HG03139 (cell line): ENCODE measurements at regions not wholly inside any gene's neighbourhood (a gene's known extent, or its start where the extent isn't known, plus 50 kb on each side); places are given as distances from the start of the nearest gene placed in this dataset.
"Not testable (repeated sequence)": the region's sequence is repeated elsewhere in the genome, so short reads cannot be mapped to it uniquely, and the experiment has no call there.

Experiments used
- ATAC-seq: cut with Tn5 transposase; IDR thresholded peaks from one replicate; pipeline ENCODE4 v1.9.1; 2021; ENCODE audit not compliant: unreplicated experiment

DNA sequence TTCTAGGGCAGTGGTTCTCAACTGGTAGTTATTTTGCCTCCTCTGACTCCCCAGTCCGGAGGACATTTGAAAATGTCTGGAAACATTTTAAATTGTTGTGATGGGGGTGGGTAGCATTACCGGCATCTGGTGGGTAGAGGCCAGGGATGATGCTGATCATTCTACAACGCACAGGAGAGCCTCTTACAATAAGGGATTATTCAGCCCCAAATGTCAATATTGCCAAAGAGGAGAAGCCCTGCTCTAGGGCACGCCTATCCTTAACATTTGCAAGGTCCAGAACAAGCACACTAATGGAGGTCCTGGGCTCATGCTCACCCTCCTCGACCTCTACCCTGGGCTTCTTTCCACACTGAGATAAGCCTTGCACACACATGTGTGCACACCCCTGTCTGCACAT, 106.4 kb downstream of the MINAR1 start:
- ATAC-seq, result no peak

GRCh38 chr15:79539401-79539800, 107.3 kb downstream of the MINAR1 start:
- no peak for ATAC-seq

DNA sequence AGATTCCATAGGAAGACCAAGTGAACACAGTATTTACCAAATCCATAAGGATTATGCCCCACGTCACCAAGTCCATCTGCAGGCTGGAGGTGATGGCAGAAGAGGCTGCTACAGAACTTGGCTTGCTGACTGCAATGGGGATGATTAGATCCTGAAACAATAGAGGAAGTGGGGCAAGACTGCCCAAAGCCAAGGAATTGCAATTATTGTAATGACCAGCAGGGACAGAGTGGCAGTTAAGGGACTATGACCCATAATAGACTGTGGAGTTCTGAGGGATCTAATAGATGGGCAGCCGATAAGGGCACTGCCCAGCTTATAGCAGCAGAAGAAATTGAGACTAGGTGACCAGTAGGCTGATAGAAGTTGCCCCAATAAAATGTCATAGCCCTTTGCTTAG, 108.4 kb downstream of the MINAR1 start:
- ATAC-seq, result no peak

GRCh38 chr15:79541196-79541595, 109.1 kb downstream of the MINAR1 start:
- ATAC-seq, result no peak

DNA sequence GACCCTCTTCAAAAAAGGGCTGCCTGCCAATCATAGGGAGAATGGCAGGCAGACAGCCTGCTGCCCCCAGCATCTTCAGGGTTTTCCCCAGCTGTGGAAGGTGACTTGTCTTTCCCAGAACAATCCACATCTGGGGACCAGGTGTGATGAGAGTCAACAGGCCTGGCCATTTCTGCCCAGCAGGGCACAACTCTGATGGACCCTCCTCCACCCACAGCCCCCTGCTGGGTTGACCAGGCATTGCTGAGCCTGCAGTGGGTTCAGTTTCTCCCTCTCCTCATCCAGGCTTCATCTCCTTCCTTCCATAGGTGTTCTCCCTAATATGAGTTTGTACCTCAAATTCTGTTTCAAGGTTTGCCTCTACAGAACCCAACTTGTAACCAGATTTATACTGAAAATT, 111.0 kb downstream of the MINAR1 start:
- ATAC-seq, result no peak

GRCh38 chr15:79549196-79549595, 117.1 kb downstream of the MINAR1 start:
- no peak for ATAC-seq

GRCh38 chr15:79560384-79560783, 128.2 kb downstream of the MINAR1 start:
- no peak for ATAC-seq

DNA sequence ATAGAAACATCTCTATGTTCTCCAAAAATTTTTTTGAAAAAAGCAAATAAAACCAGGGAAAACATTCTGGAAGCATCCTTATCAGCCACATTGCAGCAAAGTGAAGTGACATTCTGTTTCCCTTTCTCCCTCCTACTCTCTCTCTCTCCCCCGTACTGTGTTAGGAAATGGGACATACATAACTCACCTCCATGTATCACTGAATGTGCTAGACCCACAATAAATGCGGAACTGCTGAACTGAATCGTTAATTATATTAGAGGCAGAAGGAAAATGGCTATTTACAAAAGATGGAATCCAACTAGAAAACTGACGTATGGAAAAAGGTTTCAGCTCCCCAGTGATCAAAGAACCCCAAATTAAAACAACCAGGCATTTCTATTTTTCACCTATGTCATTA, 129.8 kb downstream of the MINAR1 start:
- no peak for ATAC-seq

DNA sequence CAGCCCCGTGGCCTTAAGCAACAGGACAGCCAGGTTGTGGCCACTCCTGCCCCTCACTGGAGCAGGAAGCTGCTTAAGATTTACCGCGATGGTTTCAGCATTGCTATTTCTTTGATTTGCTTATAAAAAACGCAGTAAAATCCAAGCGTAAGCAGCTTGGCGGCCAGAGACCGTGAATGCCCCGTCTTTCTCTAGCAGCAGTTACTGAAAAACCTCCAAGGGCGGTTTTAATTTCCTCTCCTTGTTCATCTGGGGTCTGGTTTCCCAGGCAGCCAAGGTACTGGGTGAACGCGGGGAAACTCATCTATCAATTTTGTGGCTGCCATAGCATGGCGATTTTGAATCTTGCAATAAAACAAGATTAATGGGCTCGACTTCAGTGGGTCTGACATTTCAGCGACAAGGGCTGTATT, 130.3 kb downstream of the MINAR1 start:
- ATAC-seq, result no peak

DNA sequence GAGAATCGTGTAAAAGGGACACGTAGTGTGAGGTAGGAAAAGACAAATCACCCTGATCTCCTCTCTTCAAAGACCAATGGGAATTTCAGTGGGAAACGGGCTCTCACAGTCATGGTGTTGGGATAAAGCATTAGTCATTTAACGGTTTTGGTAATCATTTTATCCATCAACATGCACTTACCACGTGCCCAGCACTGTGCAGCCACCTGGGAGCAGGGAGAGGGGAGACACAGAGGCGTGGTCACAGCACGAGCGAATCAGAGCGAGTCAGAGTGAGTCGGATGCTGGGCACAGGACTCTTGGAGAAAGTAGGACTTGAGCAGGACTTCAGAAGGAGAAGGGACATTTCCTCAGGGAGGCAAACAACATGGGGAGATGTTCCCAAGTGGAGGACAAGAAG, 130.8 kb downstream of the MINAR1 start:
- ATAC-seq, result no peak

- ATAC-seq, result no peak
Measured at GRCh38 chr15:79570004-79570403, 137.9 kb downstream of the MINAR1 start.

DNA sequence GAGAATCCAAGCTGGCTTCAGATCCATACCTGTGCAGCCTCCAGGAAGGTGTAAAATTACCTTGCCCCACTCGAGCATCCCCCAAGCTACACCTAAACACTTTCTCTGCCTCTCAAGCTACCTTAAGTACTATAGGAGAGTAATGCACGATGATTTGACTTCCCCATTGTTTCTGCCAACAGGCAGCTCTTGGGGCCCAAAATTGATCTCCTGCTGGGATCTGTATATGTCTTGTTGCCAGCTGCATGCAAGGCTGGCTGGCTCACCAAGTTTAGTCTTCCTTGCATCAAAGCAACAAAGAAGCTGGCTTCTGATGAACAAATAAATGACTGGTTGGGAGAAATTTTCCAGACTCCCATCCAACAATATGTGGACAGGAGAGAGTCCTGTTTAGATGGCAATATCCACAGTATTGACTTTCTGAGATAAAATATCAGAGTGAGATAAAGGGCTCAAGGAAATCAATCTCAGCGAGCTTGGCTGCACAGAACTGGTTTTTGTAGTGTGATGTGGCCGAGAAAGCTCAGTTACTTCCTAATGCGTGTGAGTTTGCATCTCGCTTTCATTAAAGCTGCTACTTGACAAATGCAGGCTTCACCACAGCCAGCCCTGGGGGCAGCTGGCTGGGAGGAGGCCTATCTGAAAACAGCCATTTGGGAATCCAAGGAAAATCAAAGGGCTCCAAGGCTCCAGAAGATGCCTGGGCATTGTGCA, 140.7 kb downstream of the MINAR1 start:
- no peak for ATAC-seq

DNA sequence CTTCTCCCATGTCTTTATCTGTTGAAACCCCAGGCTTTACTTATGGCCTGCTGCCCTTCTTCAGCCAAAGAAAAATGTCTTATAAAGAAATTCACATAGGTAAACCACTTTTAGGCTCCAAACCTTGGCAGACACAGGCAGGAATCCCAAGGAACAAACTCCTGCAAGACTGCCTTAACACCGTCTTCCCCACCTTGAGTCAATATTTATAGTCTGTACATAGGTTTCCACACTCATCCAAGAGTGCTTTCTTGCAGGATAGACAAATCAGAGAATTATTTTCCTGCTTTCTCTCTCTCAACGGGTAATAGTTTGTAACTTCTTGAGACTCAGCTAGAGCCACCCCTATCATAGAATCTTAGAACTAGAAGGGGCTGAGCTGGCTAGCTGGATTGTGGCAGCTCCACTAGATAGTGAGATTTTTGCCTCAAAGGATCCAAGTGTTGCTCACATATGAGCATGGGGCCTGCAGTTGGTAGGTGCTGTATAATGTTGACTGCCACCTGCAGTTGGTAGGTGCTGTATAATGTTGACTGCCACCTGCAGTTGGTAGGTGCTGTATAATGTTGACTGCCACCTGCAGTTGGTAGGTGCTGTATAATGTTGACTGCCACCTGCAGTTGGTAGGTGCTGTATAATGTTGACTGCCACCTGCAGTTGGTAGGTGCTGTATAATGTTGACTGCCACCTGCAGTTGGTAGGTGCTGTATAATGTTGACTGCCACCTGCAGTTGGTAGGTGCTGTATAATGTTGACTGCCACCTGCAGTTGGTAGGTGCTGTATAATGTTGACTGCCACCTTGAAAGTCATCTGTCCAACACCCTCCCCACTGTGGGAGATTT, 142.5 kb downstream of the MINAR1 start:
- not testable (repeated sequence) for ATAC-seq

GRCh38 chr15:79582650-79583049, 150.5 kb downstream of the MINAR1 start:
- no peak for ATAC-seq

DNA sequence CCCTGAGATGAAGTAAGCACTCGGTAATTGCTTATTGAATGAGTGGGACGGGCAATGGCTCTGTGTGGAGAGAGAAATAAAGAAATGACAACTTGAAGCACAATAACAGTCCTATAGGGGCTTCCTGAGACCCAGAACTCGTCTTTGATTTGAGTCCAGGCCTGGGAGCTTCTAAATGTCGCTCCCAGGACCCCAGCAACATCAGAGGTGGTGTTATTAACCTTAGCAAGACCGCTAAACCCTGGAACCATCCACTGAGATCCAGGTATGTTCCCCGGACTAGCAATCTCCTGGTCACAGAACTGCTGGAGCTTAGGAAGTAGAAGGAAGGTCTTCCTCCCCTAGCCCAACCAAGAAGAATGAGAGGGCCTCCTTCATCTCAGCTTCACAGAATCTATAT, 160.0 kb downstream of the MINAR1 start:
- ATAC-seq, result no peak

DNA sequence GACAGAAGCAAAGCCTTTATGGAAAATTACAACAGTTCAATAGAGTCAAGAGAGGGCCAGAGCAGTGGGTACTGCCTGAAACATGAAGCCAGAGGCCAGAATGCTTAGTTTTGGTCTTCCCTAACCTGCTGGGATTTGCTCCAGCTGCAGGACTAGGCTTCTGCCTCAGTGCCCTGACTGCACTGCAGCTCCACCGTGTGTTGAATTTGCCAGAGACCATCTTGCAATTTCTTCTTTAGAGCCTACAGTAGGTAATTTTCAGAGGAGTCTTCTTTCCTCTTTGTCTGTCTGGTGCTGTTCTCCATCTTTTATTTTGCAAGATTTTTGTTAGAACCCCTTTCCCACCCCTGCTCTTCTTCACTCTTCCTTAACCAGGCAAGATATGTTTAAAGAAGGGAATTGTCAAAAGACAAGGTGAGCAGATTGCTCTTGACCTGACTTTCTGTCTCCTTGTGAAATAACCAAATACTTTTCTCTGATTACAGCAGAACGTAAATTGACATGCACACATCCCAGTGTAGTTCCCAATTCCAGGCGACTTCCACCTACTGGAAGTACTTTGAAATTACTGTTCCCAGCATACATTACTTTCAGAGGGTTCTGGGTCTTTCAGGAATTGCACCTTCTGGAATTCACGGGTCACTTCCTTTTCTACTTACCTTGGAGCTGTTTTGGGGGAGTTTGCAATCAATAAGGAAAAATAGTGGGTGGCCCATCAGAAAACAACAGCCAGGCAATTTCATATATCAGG, 161.2 kb downstream of the MINAR1 start:
- ATAC-seq, result no peak

DNA sequence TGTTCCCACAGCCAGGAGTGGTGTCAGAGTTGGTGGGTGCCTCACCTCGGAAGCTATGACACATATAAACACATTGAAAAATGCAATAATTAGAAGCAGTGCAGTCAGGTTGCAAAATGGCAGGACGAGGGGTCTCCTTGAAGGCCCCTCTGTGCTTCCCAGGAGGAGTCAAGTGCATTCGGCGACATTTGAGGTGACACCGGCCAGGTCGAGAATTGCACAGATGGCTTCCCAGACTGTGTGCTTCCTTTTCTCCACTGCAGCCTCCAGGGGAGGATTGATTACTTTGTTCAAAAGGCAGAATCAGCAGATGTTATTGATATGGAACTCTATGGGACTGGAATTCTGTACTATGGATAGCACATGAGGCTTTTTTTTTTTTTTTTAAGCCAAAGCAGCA, 163.2 kb downstream of the MINAR1 start:
- no peak for ATAC-seq

DNA sequence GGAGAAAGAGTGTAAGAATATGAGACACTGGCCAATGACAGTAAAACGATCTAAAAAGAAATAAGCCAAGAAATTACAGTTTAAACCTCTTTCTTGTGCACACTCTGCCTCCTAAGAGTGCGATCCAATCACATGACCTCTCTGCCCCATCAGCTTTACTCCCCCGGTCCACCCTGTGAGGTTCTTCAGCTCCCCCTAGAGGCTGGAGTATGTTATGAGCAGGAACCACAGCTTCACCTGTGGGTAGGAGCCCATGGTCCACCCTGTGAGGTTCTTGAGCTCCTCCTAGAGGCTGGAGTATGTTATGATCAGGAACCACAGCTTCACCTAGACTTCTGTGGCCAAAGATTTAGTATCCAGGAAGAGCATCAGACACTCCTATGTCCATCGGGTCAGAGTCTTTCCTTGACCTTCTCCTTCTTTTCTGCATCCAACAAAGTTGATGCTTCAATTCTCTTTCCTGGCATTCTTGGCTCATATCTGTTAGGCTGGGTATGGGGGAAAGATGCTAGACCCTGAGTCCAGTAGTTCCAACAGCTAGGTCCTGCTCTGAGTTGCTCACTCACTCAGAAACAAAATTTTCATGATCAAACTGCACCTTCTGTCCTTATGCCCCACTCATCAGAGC, 164.0 kb downstream of the MINAR1 start:
- ATAC-seq, result peak; percentile 98

DNA sequence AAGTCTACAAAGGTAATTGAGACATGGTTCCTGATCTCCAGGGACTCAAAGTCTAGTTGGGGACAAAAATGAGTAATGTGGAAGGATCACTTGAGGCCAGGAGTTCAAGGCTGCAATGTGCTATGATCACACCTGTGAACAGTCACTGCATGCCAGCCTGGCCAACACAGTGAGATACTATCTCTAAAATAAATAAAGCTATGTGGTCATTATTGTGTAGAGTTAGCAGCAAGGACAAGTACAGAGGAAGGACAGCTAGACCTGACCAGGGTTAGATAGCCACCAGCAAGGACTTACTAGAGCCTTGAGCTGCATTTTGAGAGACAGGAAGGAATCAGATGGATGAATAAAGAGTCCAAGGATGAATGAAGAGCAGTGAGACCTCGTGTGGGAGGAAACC, 166.5 kb downstream of the MINAR1 start:
- ATAC-seq, result no peak

DNA sequence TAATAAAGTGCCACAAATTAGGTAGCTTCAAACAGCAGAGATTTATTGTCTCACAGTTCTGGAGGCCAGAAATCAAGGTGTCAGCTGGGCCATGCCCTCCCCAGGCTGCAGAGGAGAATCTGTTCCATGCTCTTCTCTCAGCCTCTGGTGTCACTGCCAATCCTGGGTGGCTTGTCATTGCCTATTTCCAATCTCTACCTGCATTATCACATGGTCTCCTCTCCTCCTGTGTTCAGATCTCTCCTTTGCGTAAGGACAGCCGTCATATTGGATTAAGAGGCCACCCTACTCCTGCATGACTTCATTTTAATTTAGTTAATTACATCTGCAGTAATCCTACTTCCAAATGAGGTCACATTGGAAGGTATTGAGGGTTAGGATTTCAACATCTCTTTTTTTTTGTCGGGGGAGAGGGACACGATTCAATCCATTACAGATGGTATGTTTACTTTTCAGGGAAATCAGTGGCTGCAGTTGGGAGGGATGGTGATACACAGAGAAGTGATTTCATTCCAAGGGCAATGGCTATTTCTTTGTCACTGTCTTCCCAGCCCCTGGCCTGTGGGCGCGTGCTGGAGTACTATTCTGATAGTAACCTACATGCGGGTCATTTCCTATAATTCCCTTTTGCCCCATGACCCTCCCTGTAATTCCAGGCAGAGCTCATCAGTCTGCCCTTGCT, 169.4 kb downstream of the MINAR1 start:
- no peak for ATAC-seq

DNA sequence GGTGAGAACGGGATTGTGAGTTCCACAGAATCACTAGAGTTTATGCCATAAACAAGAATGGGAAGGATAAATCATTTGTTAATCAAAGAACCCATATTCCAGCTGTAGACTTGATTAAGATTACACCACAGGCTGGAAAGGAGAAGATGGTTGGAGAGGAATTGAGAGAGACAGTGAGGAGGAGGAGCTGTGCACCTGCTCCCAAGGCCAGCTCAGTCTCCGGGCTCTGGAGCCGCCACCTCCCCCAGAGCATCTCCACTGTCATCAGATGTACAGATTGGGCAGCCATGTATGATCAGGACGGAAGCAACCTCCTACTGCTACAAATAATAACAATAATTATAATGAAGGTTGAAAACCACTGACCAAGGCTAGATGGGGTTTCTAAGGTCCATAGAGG, 170.0 kb downstream of the MINAR1 start:
- no peak for ATAC-seq
